ENCODE measurements at regions not wholly inside any gene's neighbourhood (a gene's known extent, or its start where the extent isn't known, plus 50 kb on each side); places are given as distances from the start of the nearest gene placed in this dataset.

DNA sequence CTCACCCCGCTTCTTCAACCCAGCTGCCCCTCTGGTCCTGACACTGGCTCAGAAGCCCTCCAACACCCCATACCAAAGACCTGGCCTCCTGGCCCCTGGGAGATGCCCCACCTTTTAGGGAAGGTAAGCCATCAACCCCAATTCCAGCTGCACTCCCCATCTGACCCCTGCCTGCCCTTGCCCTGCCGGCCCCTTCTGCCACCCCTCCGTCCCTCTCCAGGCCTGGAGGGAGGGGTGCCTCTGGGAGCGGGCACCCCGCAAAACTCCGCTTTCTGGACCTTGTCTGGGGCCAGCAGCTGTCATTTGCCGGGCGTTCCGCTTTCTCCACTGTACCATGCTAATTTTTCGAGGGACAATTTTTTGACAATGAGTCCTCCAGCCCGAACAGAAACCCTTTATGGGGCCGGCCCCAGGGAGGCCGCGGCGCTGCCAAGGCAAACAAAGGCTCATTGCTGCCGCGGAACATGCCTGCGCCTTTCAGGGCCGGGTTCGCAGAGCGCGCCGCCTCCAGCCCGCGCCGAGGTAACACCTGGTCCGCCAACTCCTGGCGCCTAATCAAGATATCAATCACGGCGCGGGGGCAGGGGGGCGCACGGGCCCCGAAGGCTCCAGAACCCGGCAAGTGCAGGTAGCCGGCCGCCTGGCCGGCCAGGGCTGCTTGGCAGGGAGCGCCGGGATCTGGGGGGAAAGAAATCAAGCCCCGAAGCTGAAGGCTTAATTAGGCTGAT, 96.0 kb downstream of the INHBB start:
- DNase-seq = peak; percentile 55

- DNase-seq = no peak
Measured at GRCh38 chr2:120442541-120442922, 96.6 kb downstream of the INHBB start.

DNA sequence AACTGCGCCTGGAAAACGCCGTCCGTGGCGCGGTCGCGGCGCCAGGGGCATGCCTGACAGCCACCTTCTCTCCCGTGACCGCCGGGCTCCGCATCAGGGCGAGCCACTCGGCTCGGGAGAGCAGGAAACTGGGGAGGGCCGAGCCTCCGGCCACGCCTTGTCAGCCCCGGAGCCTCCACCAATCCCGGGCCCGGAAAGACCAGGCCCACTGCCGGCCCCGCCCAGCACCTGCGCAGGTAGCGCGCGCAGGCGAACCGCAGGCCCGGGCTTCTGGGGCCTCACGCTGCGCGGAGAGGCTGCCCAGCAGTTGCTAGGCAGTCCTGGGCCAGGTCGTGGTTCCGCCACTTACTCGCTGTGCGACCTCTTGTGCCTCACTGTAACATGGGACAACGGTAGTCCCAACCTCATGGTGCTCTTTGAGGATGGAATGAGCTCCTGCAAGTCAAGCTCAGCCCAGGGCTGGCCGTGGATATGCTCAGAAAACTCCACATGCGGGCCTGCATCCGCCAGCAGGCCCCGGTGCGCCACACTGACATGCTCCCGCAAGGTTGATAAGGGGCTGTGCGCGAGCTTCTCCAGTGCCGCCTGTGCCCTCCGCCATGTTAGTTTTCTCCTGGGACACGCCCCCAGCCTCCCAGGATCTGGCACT, 97.1 kb downstream of the INHBB start:
- DNase-seq = no peak

- no peak for DNase-seq
Measured at GRCh38 chr2:120443946-120444345, 98.0 kb downstream of the INHBB start.

DNA sequence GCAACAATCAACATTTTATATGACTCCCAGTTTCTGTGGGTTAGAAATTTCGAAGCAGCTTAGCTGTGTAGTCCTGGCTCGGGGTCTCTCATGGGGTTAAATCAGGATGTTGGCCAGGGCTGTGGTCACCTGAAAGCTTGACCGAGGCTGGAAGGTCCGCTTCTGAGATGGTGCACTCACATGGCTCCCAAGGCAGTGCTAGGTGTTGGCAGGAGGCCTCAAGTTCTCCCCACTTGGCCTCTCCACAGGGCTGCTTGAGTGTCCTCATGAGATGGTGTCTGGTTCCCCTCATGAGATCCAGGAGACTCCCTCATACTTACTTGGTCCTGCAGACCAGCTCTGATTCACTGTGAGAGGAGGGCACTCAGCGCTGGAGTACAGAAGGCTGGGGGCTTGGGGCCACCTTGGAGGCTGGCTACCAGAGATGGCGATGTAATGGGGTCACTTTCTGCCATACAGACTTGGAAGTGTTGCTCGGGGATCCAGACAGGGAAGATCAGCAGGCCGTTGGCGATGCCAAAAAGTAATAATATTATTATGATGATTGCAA, 98.8 kb downstream of the INHBB start:
- no peak for DNase-seq

- DNase-seq = no peak
Measured at GRCh38 chr2:120445449-120446143, 99.7 kb downstream of the INHBB start.

GRCh38 chr2:120446236-120447126, 100.5 kb downstream of the INHBB start:
- no peak for DNase-seq

DNA sequence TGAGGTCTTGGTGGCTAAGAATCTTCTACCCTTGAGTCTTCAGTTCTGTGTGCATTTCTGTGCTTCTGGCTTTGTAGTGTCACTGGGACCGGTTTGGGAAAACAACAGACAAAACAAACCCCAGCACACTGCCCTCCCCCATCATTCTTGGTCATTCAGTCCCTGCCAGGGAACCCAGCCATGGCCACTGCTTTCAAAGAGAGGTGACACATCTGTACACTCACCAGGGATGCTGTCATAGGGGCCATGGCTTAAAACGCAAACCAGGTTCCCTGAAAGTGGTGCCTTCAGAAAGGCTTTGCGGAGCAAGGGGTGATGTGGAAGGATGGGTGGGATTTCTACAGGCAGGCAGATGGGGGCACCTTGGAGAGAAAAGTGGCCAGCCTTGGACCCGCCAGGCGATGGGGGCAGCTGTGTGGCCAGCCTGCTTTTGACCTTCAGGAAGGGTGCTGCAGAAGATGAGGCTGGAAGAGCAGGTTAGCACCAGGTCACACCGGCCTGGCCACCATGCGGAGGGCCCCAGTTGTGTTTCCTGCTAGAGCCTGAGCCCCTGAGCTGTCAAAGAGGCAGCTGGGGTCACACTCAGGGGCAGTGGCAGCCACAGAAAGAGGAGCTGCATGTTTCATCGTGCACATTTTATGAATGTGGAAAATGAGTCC, 101.3 kb downstream of the INHBB start:
- DNase-seq = no peak

GRCh38 chr2:120448436-120448835, 102.5 kb downstream of the INHBB start:
- DNase-seq = no peak

DNA sequence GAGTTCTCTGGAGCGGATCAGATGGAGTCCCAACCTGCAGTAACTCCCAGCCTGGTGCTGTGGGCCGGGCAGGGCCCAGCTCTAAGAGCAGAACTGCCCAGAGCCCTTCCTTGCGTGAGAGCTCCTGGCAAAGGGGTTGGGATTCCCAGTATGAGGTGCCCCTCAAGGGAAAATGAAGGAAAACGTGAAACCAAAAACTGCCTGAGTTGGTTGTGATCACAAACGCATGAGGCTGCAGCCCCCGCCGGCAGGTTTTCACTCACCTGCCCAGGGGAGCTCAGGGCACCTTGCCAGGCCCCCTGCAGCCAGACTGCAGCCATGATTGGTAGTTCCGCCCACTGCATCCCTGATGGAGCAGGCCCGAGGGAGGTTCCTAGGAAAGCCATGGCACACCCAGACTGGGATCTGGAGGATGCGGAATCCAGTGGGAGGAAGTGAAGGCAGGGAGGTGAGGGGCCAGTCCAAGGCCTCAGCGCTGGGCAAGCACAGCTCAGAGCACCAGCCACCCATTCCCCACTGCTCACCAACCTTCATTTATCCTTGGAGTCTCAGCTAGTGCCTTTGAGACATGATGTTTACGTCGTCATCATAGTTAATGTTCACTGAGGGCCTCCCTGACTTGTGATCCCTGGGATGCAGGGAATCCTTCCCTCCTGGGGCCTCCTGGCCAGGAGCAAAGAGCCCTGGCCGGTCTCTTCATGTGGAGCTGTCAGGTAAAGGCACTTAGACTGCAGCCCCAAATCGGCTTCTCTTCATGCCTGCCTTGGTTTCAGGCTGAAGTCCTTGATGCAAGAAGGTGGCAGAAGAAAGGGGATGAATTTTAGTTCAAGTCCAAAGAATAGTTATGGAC, 103.2 kb downstream of the INHBB start:
- no peak for DNase-seq

DNA sequence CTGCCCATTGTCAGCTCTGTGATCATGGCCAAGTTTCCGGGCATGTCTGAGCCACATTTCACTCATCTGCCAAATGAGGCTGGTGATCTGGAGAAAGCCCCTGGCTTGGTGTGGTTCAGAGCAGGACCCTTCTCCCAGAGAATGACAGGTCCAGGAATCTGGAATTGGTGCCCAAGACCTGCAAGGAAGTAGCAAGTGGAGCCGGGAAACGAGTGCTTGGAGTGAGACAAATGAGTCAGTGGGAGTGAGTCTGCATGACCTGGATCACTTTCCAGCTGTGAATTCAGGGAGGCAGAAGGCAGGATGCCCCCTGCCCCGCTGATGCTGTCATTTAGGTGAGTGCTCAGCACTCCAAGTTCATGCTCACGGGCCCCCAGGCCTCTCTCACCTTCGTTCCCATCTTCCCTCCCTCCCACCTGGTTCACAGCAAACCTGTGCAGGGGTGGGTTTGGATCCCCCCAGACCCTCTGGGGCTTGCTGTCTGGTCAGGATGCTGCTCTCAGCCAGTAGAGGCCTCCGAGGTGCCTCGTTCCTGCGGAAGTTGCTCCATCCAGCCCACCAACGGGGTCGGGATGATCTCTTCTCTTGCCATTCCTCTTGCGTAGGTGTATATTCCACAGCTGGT, 104.4 kb downstream of the INHBB start:
- DNase-seq = no peak

GRCh38 chr2:120451334-120451733, 105.4 kb downstream of the INHBB start:
- no peak for DNase-seq

- DNase-seq = no peak
Measured at GRCh38 chr2:120452131-120452530, 106.2 kb downstream of the INHBB start.

DNA sequence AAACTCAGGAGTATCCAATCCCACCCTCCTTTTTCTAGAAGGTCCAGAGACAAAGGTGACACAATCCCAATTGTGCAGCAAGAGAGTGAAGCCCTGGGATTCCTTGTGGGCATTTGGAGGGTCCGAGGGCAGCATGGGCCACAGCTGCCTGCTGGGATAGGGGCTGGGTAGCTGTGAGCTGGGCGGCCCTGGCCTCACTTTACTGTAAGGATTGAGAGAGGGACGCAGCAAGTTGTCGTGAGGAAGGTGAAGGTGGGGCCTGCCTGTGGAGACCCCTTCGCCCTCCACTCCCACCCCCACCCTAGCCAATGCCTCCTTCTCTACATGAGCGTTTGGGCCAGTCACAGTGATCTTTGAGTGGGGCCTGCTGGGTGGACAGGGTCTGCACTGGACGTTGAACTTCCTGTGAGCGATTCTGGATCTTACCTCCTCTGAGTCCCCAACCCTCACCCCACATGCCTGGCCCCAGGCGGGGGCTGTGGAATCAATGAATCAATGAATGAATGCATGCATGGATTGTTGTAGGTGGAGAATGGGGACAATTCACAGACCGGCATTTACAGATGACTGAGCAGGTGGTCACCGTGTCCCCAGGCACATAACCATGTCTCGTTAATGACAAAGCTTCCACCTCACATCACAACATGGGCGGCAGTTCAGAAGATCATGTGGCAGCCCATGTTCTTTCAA, 107.2 kb downstream of the INHBB start:
- DNase-seq = no peak

DNA sequence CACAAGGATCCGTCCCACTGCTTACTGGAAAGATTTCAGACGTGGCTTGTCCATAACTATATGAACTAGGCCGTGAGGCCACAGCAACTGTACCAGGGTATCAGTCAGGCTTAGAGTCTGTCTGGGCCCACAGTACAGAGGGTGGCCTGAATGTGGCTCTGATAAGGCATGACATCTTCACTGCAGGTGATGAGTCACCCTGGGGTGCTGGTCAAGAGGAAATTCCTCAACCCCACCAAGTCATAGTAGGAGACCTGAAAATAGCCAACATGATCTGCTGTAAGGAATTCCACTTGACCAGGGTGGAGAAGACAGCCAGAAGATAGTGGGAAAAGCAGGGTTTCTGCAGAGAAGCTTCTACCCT, 107.7 kb downstream of the INHBB start:
- no peak for DNase-seq

DNA sequence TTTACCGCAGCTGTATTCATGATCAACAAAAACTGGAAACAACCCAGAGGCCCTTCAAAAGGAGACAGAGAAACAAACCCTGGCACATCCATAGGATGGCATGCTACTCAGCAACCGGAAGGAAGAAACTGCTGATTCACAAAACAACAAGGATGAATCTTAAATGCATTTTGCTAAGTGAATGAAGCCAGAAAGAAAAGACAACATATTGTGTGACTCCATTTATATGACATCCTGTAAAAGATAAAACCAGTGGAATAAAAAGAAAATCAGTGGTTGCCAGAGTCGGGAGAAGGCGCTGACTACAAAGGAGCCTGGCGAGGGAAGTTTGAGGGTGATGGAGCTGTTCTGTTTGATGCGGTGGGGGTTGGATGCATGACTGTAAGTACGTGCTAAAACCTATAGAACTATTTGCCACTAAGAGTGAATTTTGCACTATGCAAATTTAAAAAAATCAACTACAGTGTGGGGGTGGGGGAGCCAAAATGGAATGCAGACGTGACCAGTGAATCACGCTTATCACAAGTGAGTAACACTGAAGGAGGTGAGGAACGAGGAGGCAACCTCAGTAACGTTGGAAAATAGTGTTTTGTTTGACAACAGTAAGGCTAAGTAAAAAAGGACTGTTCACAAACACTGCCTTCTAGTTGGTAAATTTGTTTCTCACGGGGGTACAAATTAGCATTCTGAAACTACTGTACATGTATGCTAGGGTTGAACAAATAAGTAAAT, 108.9 kb downstream of the INHBB start:
- no peak for DNase-seq

DNA sequence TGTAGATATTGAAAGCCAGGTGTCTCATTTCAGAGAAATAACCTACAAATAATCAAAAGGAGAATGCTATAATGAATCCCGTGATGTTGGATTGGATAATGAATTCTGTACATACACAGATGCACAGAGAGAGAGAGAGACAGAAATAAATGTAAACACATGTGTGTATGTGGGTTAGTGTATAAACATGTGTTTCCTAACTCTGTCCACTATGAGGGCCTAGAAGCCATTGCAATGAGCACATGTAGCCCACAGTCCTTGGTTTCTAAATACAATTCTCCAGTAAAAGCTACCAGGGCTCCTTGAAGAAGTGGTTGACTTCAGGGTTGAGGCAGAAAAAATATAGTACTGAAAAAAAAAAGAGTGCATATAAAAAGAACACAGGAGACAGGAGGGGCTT, 109.5 kb downstream of the INHBB start:
- DNase-seq = no peak

- no peak for DNase-seq
Measured at GRCh38 chr2:120456867-120457266, 110.9 kb downstream of the INHBB start.

DNA sequence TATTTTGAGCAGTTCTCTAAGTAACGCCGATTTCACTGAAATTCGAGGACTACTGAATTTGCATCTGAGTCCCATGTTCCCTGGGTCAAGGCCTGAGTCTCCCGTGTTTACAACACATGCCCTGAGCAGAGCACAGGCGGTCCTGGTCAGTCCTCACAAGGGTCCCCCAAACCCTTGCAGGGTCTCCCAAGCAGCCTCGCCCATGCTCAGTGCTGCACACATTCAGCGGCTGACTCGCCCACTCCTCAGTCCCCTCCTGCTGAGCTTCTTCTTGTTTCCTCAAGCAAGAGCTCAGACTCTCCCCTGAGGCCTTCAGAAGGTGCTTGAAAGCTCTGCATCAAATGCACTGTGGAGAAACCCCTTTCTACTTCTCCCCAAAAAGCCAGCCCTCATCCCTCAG, 114.6 kb downstream of the INHBB start:
- no peak for DNase-seq

DNA sequence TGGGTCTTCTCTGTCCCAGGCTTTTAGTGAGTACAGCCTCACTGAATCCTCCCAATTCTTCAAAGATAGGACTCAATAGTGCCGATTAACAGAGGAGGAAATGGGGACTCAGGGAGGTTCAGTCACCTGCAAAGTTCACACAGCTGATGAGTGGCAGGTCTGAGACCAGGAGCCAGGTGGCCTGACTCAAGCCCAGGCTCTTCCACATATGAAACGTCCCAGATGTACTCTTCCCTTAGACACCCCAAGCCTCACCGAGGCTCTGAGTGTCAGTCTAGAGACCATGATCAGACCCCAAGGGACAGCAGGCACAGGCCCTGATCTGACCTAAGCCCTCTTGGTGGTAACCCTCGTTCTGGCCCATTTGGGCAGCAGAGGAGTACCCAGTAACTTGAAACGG, 115.2 kb downstream of the INHBB start:
- DNase-seq = no peak

All from right hindlimb (tissue), 1 donor.